ENCODE measurements at regions not wholly inside any gene's neighbourhood (a gene's known extent, or its start where the extent isn't known, plus 50 kb on each side); places are given as distances from the start of the nearest gene placed in this dataset.

GRCh38 chr12:124656947-124657434 is 89.6 kb upstream of the NCOR2 start:
- H3K79me1 ChIP-seq (ENCODE audit: low read depth in 1 of 2, low read length in 2 of 2) = no peaks in the 10 kb centered on the region
- intact Hi-C loops (cut with micrococcal nuclease) = loop anchor here (5.0 to 10.0 kb wide), 2 partner anchors 90 to 108 kb away; partner anchors contain the start of gene NCOR2
- H2AFZ ChIP-seq (replicated peaks; ENCODE audit: low read length, poor library complexity) = no peak overlapping the region
- peaks cover 25% of the 10 kb centered on the region for H3K4me1 ChIP-seq (ENCODE audit: control insufficient read depth, insufficient read depth, low read length)
- no peak overlapping the region for H3K9ac ChIP-seq (ENCODE audit: low read depth, low read length)
- BruUV-seq (replicated peaks) = no TSS peak
- H3K14ac ChIP-seq (replicated peaks; ENCODE audit: low read depth, low read length) = peak overlapping the region; percentile 8
- H3K18ac ChIP-seq (ENCODE audit: low read depth, low read length) = peak overlapping the region; percentile 39; the same call in 1 of the 2 replicates
- H3K27ac ChIP-seq (ENCODE audit: insufficient read depth, low read length) = peak overlapping the region; percentile 21; the same call in 1 of the 2 replicates
- H2BK20ac ChIP-seq (ENCODE audit: low read depth, low read length) = peak overlapping the region; percentile 88
- no peak overlapping the region for H2AK9ac ChIP-seq (replicated peaks; ENCODE audit: low read depth, low read length, poor library complexity)
- H3K4me3 ChIP-seq (ENCODE audit: insufficient read depth, low read depth, low read length) = no peak overlapping the region
- ChIA-PET POLR2A (ENCODE audit: unreplicated experiment) (no interaction called here), CTCF (interaction anchor here (1.0 kb wide), 1 partner anchor 108 kb away, joined by 3 read pairs; no protein-coding TSS in a partner anchor)
- H3K56ac ChIP-seq (ENCODE audit: extremely low read depth, insufficient read depth, low read length) = no peak overlapping the region; the same call in 1 of the 2 replicates
- peak overlapping the region; percentile 91 for H3K4ac ChIP-seq (ENCODE audit: low read depth, low read length)
- H4K20me1 ChIP-seq (ENCODE audit: insufficient read depth, low read length) = no peaks in the 10 kb centered on the region
- 0 out of 2 replicates have a peak overlapping the region, but pooled peaks have one; percentile 68 for H3K23ac ChIP-seq (ENCODE audit: low read depth, low read length)
- dilution Hi-C loops (cut with HindIII; ENCODE audit: low sequenced_read_pairs, unreplicated experiment) = no loop called here
- H3K9me3 ChIP-seq (ENCODE audit: control insufficient read depth, insufficient read depth, low read length) = no peaks in the 10 kb centered on the region
- 63% methylated on average over 6 of the region's 8 CpGs; no CpG with 5 or more reads in 1 of the 2 experiments for WGBS, 2 experiments (ENCODE audit: extremely low coverage in 2 of 2, insufficient read length in 1 of 2)
- in situ Hi-C loops (cut with MboI; ENCODE audit: low sequenced_read_pairs) = no loop called here
- no peaks in the 10 kb centered on the region for H3K36me3 ChIP-seq (ENCODE audit: control insufficient read depth, insufficient read depth, low read length)
- H2BK5ac ChIP-seq (ENCODE audit: low read depth, low read length, poor library complexity, severe bottlenecking) = no peak overlapping the region
- 0 out of 2 replicates have a peak, but pooled peaks have one; percentile 8 for TF ChIP-seq CEBPB (IDR thresholded peaks at IDR 0.05; ENCODE audit: low read depth, low read length)
- TF ChIP-seq ELK1 (IDR thresholded peaks at IDR 0.05; ENCODE audit: borderline replicate concordance, low read depth, low read length) = no peak
- H3K9me1 ChIP-seq (ENCODE audit: insufficient read depth, low read length) = peaks cover 2% of the 10 kb centered on the region; the same call in 1 of the 2 replicates
- no peak overlapping the region for H3K4me2 ChIP-seq (ENCODE audit: low read depth, low read length)
- peak overlapping the region; percentile 99 for H2AK5ac ChIP-seq (ENCODE audit: low read depth, low read length)
- peak overlapping the region; percentile 37 for H4K5ac ChIP-seq (ENCODE audit: low read depth, low read length)
- DNase-seq (no peak), ATAC-seq (ENCODE audit: low read depth) (no peak)
- H3K27me3 ChIP-seq (ENCODE audit: control insufficient read depth, insufficient read depth, low read length) = no peaks in the 10 kb centered on the region
- H2BK120ac ChIP-seq (ENCODE audit: low read depth, low read length) = peak overlapping the region; percentile 90
- H4K8ac ChIP-seq (ENCODE audit: low read depth in 2 of 2, low read length in 2 of 2) = peak overlapping the region in 1 of 2 experiments; percentile 87; a peak in 1 of 4 replicates
- peak overlapping the region; percentile 78 for H4K91ac ChIP-seq (ENCODE audit: insufficient read depth, low read depth, low read length)
- H2BK15ac ChIP-seq (ENCODE audit: low read depth, low read length) = peak overlapping the region; percentile 97; the same call in 1 of the 3 replicates

All from IMR-90 (cell line).